ENCODE measurements at regions not wholly inside any gene's neighbourhood (a gene's known extent, or its start where the extent isn't known, plus 50 kb on each side); places are given as distances from the start of the nearest gene placed in this dataset.

- no peak for TF ChIP-seq POLR2A (IDR thresholded peaks at IDR 0.05; ENCODE audit: low read depth, low read length)
- no peak for TF ChIP-seq POLR2AphosphoS5 (IDR thresholded peaks at IDR 0.05; ENCODE audit: low read depth, low read length)
Observed at GRCh38 chr7:110388457-110388856, 702.5 kb upstream of the LRRN3 start.

Measured in GM12891 (cell line).